GM13976 (cell line): ENCODE measurements at regions not wholly inside any gene's neighbourhood (a gene's known extent, or its start where the extent isn't known, plus 50 kb on each side); places are given as distances from the start of the nearest gene placed in this dataset.

Experiments
- DNase-seq: peaks from one replicate; pipeline ENCODE4 v3.0.0; 2012; ENCODE audit warnings: low spot score
- in situ Hi-C: fragments of 300-500 bp; cut with MboI; formaldehyde crosslinking; loops from one replicate; pipeline ENCODE4 v1.12.0; 2022; ENCODE audit warnings: low sequenced_read_pairs, mixed read lengths, inconsistent platforms; ENCODE audit not compliant: unreplicated experiment
- TF ChIP-seq, protein P1 (sequence below): IDR thresholded peaks from 2 replicates; pipeline ENCODE4 v1.5.1; 2012; ENCODE audit warnings: borderline replicate concordance, mild to moderate bottlenecking; ENCODE audit not compliant: insufficient read depth; ENCODE audit errors: extremely low read depth, missing control alignments, control extremely low read depth

DNA sequence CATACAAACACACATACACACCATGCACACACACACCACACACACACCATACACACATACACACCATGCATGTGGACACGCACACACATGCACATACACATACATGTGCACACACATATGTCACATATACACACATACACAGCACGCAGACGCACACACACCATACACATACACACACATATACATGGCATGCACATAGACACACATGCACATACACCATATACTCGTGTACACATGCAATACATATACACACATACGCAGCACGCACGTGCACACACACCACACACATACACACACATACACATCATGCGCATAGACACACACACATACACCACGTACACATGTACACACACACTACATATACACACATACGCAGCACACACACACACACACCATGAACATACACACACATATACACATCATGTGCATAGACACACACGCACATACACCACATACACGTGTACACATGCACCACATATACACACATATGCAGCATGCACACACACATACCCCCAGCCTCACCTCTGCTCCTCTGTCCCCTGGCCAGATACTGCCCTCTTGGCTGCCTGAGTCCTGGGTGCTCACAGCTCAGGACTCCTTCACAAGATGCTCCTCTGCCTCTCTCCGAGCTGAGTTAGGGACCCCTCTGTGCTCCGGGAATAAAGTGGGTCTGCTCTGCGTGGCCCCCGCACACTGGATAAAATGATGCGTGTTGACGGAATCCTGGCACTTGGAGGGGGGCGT lies 70.9 kb upstream of the ARHGEF7 start:
- DNase-seq, result no peak
- in situ Hi-C loops, result no loop called here
- TF ChIP-seq, protein P1, sequence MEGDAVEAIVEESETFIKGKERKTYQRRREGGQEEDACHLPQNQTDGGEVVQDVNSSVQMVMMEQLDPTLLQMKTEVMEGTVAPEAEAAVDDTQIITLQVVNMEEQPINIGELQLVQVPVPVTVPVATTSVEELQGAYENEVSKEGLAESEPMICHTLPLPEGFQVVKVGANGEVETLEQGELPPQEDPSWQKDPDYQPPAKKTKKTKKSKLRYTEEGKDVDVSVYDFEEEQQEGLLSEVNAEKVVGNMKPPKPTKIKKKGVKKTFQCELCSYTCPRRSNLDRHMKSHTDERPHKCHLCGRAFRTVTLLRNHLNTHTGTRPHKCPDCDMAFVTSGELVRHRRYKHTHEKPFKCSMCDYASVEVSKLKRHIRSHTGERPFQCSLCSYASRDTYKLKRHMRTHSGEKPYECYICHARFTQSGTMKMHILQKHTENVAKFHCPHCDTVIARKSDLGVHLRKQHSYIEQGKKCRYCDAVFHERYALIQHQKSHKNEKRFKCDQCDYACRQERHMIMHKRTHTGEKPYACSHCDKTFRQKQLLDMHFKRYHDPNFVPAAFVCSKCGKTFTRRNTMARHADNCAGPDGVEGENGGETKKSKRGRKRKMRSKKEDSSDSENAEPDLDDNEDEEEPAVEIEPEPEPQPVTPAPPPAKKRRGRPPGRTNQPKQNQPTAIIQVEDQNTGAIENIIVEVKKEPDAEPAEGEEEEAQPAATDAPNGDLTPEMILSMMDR, result no peak

- peak; percentile 49 for DNase-seq
- in situ Hi-C loops, result no loop called here
- TF ChIP-seq, protein P1, result no peak
Observed at GRCh38 chr13:111043575-111043982, 71.5 kb upstream of the ARHGEF7 start.

DNA sequence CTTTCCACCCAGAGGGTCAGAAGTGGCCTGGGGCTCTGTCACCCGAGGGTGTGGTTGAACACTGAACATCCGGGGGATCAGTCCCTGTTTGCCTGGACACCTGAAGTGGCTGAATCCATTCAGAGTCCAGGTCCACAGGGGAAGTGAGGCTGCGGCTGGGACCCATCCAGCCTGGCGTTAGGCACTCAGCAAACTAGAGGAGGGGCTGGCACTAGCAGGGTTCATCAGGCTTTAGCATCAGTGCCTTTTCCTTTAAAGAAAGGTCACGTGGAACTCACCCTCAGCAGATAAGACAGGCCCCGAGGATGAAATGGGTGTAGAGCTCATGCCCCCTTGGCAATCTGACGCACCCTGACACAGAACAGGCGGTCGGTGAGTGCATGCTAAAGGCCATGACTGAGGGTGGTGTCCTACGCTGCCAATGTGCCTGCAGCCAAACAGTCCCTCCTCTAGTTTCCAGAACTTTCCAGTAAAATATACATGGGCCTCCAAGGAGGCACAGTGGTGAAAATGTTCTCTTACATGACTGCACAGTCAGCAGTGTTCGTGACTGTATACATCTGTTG lies 72.4 kb upstream of the ARHGEF7 start:
- TF ChIP-seq, protein P1, result no peak
- DNase-seq, result no peak
- in situ Hi-C loops, result no loop called here

- no peak for DNase-seq
- in situ Hi-C loops, result no loop called here
- TF ChIP-seq, protein P1, result no peak
Observed at GRCh38 chr13:111040830-111041229, 74.3 kb upstream of the ARHGEF7 start.

GRCh38 chr13:111039735-111040134 lies 75.4 kb upstream of the ARHGEF7 start:
- no peak for DNase-seq
- TF ChIP-seq, protein P1, result no peak
- in situ Hi-C loops, result no loop called here

DNA sequence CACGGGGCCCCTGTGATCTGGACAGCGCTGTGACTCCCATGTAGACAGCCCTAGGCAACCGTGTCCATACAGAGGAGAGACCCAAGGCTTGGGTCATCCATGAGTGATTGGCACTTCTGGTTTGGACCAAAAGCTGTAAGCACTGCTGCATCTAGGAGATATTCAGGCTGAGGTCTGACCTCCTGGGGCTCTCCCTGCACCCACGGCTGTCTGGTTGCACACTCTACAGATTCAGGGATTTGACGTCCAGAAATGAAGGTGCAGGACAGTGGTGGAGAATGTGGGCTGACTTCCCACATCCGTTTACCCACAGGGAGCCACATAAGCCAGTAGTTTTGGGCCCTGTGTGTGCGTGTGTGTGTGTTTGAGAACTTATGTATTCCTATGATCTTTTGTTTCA lies 76.2 kb upstream of the ARHGEF7 start:
- no peak for DNase-seq
- TF ChIP-seq, protein P1, result no peak
- in situ Hi-C loops, result no loop called here
